D721Med (cell line): ENCODE measurements at regions not wholly inside any gene's neighbourhood (a gene's known extent, or its start where the extent isn't known, plus 50 kb on each side); places are given as distances from the start of the nearest gene placed in this dataset.

Experiments used
- DNase-seq: peaks from one replicate; pipeline ENCODE4 v3.0.0; 2011; ENCODE audit warnings: low spot score; ENCODE audit not compliant: insufficient read length
- FAIRE-seq: peaks from 2 replicates; lab custom pipeline; 2011; peaks lifted over from hg19 to GRCh38; lab: Jason Lieb, UNC
- TF ChIP-seq, protein P1 (sequence below): IDR thresholded peaks from 2 replicates; pipeline ENCODE4 v1.5.1; 2012; ENCODE audit warnings: mild to moderate bottlenecking, control low read depth; ENCODE audit not compliant: insufficient read depth; ENCODE audit errors: missing control alignments

DNA sequence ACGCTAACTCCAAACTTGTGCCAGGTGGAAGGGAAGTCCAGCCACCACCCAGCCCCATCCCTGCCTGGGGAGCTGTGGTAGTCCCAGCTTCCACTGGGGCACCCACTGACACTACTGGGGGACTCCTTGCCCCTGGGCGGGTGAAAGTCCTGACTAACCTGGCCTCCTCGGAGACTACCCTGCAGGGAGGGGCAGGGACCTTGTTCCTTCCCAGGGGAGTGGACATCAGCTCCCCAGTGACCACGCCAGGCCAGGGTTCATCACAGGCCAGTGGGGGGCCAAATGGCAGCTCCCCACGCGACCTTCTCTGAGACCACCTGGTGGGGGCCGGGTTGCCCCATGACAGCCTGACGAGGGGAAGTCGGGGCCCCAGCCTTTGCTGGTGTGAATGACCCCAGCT lies 420.0 kb upstream of the SALL3 start:
- TF ChIP-seq, protein P1, sequence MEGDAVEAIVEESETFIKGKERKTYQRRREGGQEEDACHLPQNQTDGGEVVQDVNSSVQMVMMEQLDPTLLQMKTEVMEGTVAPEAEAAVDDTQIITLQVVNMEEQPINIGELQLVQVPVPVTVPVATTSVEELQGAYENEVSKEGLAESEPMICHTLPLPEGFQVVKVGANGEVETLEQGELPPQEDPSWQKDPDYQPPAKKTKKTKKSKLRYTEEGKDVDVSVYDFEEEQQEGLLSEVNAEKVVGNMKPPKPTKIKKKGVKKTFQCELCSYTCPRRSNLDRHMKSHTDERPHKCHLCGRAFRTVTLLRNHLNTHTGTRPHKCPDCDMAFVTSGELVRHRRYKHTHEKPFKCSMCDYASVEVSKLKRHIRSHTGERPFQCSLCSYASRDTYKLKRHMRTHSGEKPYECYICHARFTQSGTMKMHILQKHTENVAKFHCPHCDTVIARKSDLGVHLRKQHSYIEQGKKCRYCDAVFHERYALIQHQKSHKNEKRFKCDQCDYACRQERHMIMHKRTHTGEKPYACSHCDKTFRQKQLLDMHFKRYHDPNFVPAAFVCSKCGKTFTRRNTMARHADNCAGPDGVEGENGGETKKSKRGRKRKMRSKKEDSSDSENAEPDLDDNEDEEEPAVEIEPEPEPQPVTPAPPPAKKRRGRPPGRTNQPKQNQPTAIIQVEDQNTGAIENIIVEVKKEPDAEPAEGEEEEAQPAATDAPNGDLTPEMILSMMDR, result no peak

DNA sequence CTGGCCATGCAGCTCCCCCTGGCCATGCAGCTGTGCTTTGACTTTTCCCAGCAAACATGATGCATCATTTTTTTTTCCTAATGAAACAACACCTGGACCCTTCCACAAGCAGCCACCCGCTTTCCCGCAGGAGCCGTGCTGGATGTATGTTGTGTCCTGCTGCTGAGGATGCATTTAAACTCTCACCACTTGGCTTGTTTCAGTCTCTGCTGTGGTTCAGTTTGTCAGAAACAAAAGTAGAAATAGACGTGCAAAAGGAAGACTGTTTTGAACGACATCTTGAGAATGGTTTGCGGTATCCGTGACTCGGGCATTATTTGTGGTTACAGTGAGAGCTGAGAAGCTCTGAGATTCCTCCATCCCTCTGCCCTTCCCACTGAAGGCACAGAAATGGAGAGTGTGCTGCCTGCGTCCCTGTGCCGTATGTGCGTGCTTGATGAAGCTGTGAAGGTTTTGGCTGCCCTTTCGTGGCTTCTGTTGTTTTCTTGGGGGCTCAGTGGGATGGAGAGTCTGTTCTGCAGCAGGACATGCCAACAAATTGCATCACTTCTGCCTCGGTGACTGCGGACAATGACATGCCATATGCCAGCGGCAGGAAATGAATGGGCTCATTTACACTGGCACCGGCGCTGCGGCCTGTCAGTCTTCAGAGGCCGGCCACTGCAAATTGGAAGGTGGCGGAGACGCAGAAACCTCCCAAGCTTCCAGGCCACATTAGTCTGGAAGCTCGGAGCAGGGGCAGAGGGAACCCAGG lies 417.7 kb upstream of the SALL3 start:
- no peak for DNase-seq
- FAIRE-seq, result no peak
- TF ChIP-seq, protein P1, result no peak

More for the DNA sequence above, 420.0 kb upstream of the SALL3 start:
- DNase-seq, result no peak
- FAIRE-seq, result no peak

DNA sequence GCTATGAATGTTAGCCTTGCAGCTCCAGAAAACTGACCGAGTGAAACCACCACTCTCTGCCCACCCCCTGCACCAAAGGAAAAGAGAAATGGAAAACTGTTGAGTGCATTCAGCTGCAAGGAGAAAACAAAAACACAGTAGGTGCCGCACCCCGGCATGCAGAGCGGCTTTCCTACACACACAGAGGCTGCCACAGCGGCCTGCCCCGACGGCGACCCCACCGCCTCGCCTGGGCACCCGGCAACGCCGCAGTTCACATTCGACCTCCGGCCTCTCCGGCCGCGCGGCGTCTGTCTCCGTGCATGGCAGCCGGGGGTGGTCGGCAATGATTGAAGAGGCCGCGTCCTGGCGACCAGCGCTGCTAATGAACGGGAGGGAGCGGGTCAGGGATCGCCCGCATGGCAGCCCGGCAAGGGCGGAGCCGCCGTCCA lies 417.1 kb upstream of the SALL3 start:
- DNase-seq, result no peak
- no peak for FAIRE-seq
- TF ChIP-seq, protein P1, result no peak

DNA sequence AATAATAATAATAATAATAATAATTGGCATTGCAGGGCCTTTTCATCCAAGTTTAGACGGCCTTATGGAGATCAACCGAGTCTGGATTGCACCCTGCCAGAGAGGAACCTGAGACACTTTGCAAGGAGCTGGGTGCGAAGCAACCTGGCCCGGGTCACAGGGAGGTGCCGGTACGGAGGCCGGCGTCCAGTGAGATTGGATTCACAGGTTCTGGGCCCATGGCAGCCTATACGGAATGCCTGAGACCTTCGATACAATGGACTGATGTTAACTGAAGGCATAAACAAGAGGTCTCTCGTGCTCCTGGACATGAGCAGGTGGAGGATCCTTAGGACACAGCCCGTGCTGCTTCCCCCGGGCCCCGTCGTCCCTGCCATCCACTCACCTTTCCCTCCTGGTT lies 416.5 kb upstream of the SALL3 start:
- no peak for FAIRE-seq

DNA sequence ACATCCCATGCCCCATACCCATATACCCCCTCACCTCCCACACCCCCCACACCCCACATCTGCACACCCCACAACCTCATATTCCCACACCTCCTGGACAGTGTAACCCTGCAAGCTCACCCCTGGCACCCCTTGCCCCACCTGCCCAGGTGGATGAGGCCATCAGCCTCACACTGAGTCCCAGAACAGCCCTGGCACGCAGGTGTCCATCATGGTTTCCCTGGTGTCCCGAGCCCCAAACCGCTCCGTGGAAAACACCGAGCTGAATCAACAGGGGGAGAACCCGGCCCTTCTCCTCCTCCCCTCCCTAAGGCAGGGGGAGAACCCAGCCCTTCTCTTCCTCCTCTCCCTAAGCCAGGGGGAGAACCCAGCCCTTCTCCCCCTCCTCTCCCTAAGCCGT lies 415.6 kb upstream of the SALL3 start:
- no peak for FAIRE-seq
- DNase-seq, result no peak
- TF ChIP-seq, protein P1, result no peak

More for the DNA sequence above, 416.5 kb upstream of the SALL3 start:
- TF ChIP-seq, protein P1, result no peak
- no peak for DNase-seq

DNA sequence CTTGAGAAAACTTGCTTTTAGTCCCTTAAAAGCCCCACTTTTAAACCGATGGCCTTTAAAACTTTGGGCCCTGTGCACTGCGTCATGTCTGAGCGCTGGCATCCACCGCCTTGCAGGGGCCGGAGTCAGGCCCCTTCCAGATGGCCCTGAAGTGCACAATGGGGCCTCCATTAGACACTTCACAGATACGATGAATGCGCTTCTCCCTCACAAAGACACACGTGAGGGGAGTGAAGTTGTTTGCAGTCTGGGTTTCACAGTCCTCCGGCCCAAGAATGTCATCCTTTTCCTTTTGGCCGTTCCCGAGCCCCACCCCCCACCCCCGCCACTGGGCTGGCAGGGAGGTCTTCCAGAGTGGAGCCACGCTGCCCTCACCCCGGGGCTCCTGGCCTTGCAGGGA lies 415.1 kb upstream of the SALL3 start:
- no peak for DNase-seq
- no peak for FAIRE-seq
- TF ChIP-seq, protein P1, result no peak

DNA sequence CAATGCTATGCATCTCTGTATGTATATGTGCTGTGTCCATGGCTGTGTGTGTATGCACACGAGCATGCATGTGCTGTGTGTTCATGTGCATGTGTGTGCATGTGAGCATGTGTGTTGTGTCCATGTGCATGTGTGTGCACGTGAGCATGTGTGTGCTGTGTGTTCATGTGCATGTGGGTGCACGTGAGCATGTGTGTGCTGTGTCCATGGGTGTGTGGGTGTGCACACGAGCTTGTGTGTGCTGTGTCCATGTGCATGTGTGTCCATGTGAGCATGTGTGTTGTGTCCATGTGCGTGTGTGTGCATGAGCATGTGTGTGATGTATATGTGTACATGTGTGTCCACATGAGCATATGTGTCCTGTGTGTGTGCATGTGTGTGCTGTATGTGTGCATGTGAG lies 414.4 kb upstream of the SALL3 start:
- TF ChIP-seq, protein P1, result no peak
- DNase-seq, result no peak
- no peak for FAIRE-seq
